ENCODE measurements at regions not wholly inside any gene's neighbourhood (a gene's known extent, or its start where the extent isn't known, plus 50 kb on each side); places are given as distances from the start of the nearest gene placed in this dataset.
A peak's percentile ranks its signal among the peaks of the same experiment; 100 is the strongest.

- TF ChIP-seq NPAS2 (CRISPR knock-in tag; IDR thresholded peaks at IDR 0.05; ENCODE audit: borderline replicate concordance), result no peak
- TF ChIP-seq ZNF362 (CRISPR knock-in tag; IDR thresholded peaks at IDR 0.05; ENCODE audit: borderline replicate concordance), result no peak
- TF ChIP-seq ZGPAT (CRISPR knock-in tag; IDR thresholded peaks at IDR 0.05), result peak; percentile 60; the same call in 1 of the 2 replicates
- no peak for TF ChIP-seq SIN3A (IDR thresholded peaks at IDR 0.05; ENCODE audit: borderline replicate concordance, low read depth, low read length)
- TF ChIP-seq ZNF225 (CRISPR knock-in tag; IDR thresholded peaks at IDR 0.05), result no peak
- no peak for TF ChIP-seq MTA3 (CRISPR knock-in tag; IDR thresholded peaks at IDR 0.05)
- TF ChIP-seq CREM (IDR thresholded peaks at IDR 0.05), result peak; percentile 24; the same call in 1 of the 2 replicates
- TF ChIP-seq CREM (CRISPR knock-in tag; IDR thresholded peaks at IDR 0.05), result no peak
- peak; percentile 52 for TF ChIP-seq NCOA2 (CRISPR knock-in tag; IDR thresholded peaks at IDR 0.05)
- 0 out of 2 replicates have a peak, but pooled peaks have one; percentile 19 for TF ChIP-seq MXD3 (CRISPR knock-in tag; IDR thresholded peaks at IDR 0.05)
- TF ChIP-seq ZNF781 (CRISPR knock-in tag; IDR thresholded peaks at IDR 0.05; ENCODE audit: borderline replicate concordance, not compliant biosample characterization), result no peak
- no peak for TF ChIP-seq ZNF326 (CRISPR knock-in tag; IDR thresholded peaks at IDR 0.05; ENCODE audit: borderline replicate concordance)
- no peak for TF ChIP-seq CEBPG (CRISPR knock-in tag; IDR thresholded peaks at IDR 0.05)
- no peak for TF ChIP-seq AGO1 (IDR thresholded peaks at IDR 0.05; ENCODE audit: low read depth, low read length, poor library complexity, severe bottlenecking)
- TF ChIP-seq KMT2A (CRISPR knock-in tag; IDR thresholded peaks at IDR 0.05), result no peak
- no peak for TF ChIP-seq ZNF205 (CRISPR knock-in tag; IDR thresholded peaks at IDR 0.05)
- TF ChIP-seq ZMYM4 (CRISPR knock-in tag; IDR thresholded peaks at IDR 0.05), result no peak
- TF ChIP-seq ZNF646 (CRISPR knock-in tag; IDR thresholded peaks at IDR 0.05), result peak; percentile 90; the same call in 1 of the 2 replicates
- TF ChIP-seq ZNF674 (CRISPR knock-in tag; IDR thresholded peaks at IDR 0.05; ENCODE audit: low read depth), result no peak
- TF ChIP-seq ZNF484 (CRISPR knock-in tag; IDR thresholded peaks at IDR 0.05; ENCODE audit: borderline replicate concordance, low read depth), result no peak
- no peak for TF ChIP-seq EHMT2 (IDR thresholded peaks at IDR 0.05; ENCODE audit: borderline replicate concordance, low read depth, low read length)
Observed at GRCh38 chr17:17416400-17417360, 60.1 kb upstream of the MED9 start (continued).
